Activated B cell treated with CpG ODN at 0.5 μM for 24 hours (primary cell): ENCODE measurements at regions not wholly inside any gene's neighbourhood (a gene's known extent, or its start where the extent isn't known, plus 50 kb on each side); places are given as distances from the start of the nearest gene placed in this dataset.

Experiments used
- ATAC-seq: fragments of 200-7000 bp; cut with Tn5 transposase; one replicate; pipeline ENCODE4 v1.10.0; 2021; ENCODE audit warnings: low read depth, mild to moderate bottlenecking, moderate library complexity
- CTCF ChIA-PET: fragments of 350-600 bp; sonication (Branson Sonifier 250); formaldehyde crosslinking; loops from one replicate; lab custom pipeline; 2021; ENCODE audit warnings: antibody characterized with exemption; lab: Charles Lee
- POLR2A ChIA-PET: fragments of 350-600 bp; sonication (Branson Sonifier 250); formaldehyde crosslinking; loops from one replicate; lab custom pipeline; 2021; ENCODE audit warnings: antibody characterized with exemption; lab: Charles Lee
- DNase-seq: peaks from one replicate; pipeline ENCODE4 v3.0.0; 2022
- H3K27ac Mint-ChIP-seq: one replicate; pipeline ENCODE4 v1.8.0; 2020; ENCODE audit warnings: mixed read lengths
- H3K27me3 Mint-ChIP-seq: one replicate; pipeline ENCODE4 v1.8.0; 2021; ENCODE audit warnings: mixed read lengths
- H3K36me3 Mint-ChIP-seq: one replicate; pipeline ENCODE4 v1.8.0; 2021; ENCODE audit warnings: low read depth, mixed read lengths
- H3K4me1 Mint-ChIP-seq: one replicate; pipeline ENCODE4 v1.8.0; 2021; ENCODE audit warnings: mixed read lengths
- H3K4me3 Mint-ChIP-seq: one replicate; pipeline ENCODE4 v1.8.0; 2020; ENCODE audit warnings: mild to moderate bottlenecking, mixed read lengths
- H3K9me3 Mint-ChIP-seq: one replicate; pipeline ENCODE4 v1.8.0; 2020; ENCODE audit warnings: mixed read lengths
- intact Hi-C: fragments of 100-400 bp; cut with micrococcal nuclease; formaldehyde crosslinking; loops from one replicate; pipeline ENCODE4 v1.15.1; 2024
- TF ChIP-seq, protein P1 (sequence below): fragments of 200-600 bp; IDR thresholded peaks from one replicate; pipeline ENCODE4 v1.8.0; 2022; ENCODE audit warnings: antibody characterized with exemption, mild to moderate bottlenecking

DNA sequence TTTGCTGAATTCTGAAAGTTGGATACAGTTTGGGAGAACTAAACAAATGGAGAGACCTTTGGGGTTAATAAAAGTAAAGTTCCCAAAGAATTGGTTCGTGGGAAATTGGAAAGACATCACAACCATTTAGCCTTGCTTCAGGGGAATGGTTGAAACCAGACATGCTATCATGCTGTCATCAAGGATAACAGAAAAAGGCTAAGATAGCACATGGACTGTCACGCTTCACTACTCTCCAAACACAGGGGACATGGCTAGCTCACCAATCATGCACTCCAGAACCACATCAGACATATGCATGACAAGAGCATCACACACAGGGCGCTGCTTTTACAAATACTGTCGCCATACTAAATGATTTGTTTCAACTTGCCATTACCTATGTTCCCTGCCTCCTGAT is 671.7 kb upstream of the ROBO1 start:
- intact Hi-C loops, result no loop called here
- POLR2A ChIA-PET, result no interaction called here
- Mint-ChIP-seq H3K27ac (no peak overlapping the region), H3K9me3 (peaks cover 7% of the 10 kb centered on the region), H3K36me3 (no peaks in the 10 kb centered on the region), H3K27me3 (no peaks in the 10 kb centered on the region), H3K4me1 (no peaks in the 10 kb centered on the region), H3K4me3 (no peak overlapping the region)
- TF ChIP-seq, protein P1, sequence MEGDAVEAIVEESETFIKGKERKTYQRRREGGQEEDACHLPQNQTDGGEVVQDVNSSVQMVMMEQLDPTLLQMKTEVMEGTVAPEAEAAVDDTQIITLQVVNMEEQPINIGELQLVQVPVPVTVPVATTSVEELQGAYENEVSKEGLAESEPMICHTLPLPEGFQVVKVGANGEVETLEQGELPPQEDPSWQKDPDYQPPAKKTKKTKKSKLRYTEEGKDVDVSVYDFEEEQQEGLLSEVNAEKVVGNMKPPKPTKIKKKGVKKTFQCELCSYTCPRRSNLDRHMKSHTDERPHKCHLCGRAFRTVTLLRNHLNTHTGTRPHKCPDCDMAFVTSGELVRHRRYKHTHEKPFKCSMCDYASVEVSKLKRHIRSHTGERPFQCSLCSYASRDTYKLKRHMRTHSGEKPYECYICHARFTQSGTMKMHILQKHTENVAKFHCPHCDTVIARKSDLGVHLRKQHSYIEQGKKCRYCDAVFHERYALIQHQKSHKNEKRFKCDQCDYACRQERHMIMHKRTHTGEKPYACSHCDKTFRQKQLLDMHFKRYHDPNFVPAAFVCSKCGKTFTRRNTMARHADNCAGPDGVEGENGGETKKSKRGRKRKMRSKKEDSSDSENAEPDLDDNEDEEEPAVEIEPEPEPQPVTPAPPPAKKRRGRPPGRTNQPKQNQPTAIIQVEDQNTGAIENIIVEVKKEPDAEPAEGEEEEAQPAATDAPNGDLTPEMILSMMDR, result no peak
- ATAC-seq (no peak), DNase-seq (no peak)
- CTCF ChIA-PET, result no interaction called here

DNA sequence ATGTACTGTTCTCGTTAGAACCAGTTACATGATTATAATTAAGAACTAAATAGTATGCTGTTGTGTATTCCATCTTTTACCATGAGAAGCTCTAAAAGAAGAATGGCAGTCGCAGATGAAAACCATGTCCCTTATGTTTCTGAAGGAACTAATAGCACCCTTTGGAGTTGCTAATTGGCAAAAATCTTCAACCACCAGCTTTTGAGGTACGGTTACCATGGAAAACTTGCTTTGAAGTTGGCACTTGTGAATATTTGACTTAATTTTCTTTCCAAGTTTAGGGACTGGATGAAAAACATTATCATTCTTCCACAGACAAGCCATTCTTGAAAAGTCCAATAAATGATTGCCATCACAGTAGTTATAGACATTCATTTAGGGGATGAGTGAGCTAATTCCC is 666.6 kb upstream of the ROBO1 start:
- Mint-ChIP-seq H3K4me1 (no peaks in the 10 kb centered on the region), H3K9me3 (peaks cover 7% of the 10 kb centered on the region), H3K4me3 (no peak overlapping the region), H3K27me3 (no peaks in the 10 kb centered on the region), H3K36me3 (no peaks in the 10 kb centered on the region), H3K27ac (no peak overlapping the region)
- CTCF ChIA-PET, result no interaction called here
- no peak for DNase-seq
- TF ChIP-seq, protein P1, result no peak
- intact Hi-C loops, result no loop called here
- ATAC-seq, result no peak
- POLR2A ChIA-PET, result no interaction called here

DNA sequence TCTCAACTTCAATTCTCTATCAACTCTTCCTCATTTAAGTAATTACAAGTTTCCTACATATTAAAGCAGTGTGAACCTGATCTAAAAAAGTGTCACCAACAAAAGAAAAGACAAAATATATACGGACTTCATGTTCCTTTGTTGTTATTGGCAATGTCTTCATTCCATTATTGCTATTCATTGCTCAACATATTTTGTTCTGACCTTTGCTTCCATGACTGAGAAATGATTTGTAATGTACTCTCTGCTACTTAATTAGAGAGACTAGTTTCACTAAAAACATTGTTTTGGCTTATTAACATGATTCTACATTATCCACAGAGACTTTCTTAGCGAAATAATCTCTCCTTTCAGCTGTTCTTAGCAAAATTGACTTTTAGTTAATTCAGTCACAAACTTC is 657.2 kb upstream of the ROBO1 start:
- no peaks in the 10 kb centered on the region for H3K4me1 Mint-ChIP-seq
- POLR2A ChIA-PET, result no interaction called here
- TF ChIP-seq, protein P1, result no peak
- CTCF ChIA-PET, result no interaction called here
- ATAC-seq (no peak), DNase-seq (no peak)
- intact Hi-C loops, result no loop called here
- no peaks in the 10 kb centered on the region for H3K36me3 Mint-ChIP-seq
- H3K9me3 Mint-ChIP-seq, result peaks cover 13% of the 10 kb centered on the region
- H3K4me3 Mint-ChIP-seq, result no peak overlapping the region
- H3K27me3 Mint-ChIP-seq, result no peaks in the 10 kb centered on the region
- H3K27ac Mint-ChIP-seq, result no peak overlapping the region

DNA sequence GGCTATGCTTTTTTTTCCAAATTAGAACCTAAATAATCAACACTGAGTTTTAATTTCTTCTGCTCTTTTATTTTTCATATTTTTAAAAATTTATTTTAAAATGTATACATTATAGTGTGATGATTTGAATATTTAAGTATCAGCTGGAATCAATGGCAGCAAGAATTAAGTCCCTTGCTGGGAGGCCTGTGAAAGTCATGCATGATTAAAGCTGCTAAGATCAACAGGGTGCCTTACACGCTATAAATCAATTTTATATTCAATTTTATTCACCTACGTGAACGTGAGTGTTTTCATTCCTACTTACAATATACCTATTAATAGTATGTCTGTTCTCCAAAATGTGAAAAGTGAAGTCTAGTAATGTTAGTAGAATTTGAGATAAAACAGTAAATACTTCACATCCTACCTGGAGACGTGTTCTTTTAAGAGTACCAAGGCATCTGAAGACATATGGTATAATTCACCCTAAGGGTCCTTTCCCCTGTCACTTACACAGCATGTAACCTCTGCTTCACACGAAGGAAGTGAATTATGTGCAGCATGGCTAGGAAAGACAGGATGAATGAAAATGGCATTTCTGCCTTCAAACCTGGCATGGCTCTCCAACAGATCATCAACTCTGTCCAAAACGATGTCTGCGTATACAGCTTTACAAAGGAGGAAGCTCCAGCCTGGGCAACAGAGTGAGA is 640.4 kb upstream of the ROBO1 start:
- Mint-ChIP-seq H3K27ac (no peak overlapping the region), H3K9me3 (peaks cover 4% of the 10 kb centered on the region), H3K27me3 (no peaks in the 10 kb centered on the region), H3K4me3 (no peak overlapping the region), H3K36me3 (no peaks in the 10 kb centered on the region), H3K4me1 (no peaks in the 10 kb centered on the region)
- ATAC-seq, result no peak
- ChIA-PET POLR2A (no interaction called here), CTCF (no interaction called here)
- TF ChIP-seq, protein P1, result no peak
- DNase-seq, result no peak
- intact Hi-C loops, result no loop called here

DNA sequence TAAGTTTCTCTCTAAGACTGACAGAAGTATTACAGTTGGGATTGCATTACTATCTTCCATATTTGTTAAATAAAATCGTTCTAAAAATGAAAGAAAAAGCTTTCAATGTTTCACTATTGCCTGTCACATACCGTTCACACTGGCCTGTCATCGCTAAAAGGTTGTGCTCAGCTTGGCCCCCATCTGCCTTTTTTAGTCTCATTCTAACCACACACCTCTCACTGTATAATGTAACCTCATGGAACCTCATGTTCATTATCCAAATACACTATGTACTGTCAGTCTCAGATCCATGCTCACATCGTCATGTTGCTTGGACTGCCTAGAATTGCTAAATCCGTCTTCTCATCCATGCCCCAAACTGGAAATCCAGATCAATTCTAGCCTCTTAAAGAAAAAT is 637.8 kb upstream of the ROBO1 start:
- ChIA-PET CTCF (no interaction called here), POLR2A (no interaction called here)
- peaks cover 6% of the 10 kb centered on the region for H3K9me3 Mint-ChIP-seq
- H3K4me3 Mint-ChIP-seq, result no peak overlapping the region
- DNase-seq (no peak), ATAC-seq (no peak)
- no peak overlapping the region for H3K27ac Mint-ChIP-seq
- H3K36me3 Mint-ChIP-seq, result no peaks in the 10 kb centered on the region
- intact Hi-C loops, result no loop called here
- TF ChIP-seq, protein P1, result no peak
- no peaks in the 10 kb centered on the region for H3K27me3 Mint-ChIP-seq
- no peaks in the 10 kb centered on the region for H3K4me1 Mint-ChIP-seq
